ENCODE measurements at regions not wholly inside any gene's neighbourhood (a gene's known extent, or its start where the extent isn't known, plus 50 kb on each side); places are given as distances from the start of the nearest gene placed in this dataset.
A peak's percentile ranks its signal among the peaks of the same experiment; 100 is the strongest.

DNA sequence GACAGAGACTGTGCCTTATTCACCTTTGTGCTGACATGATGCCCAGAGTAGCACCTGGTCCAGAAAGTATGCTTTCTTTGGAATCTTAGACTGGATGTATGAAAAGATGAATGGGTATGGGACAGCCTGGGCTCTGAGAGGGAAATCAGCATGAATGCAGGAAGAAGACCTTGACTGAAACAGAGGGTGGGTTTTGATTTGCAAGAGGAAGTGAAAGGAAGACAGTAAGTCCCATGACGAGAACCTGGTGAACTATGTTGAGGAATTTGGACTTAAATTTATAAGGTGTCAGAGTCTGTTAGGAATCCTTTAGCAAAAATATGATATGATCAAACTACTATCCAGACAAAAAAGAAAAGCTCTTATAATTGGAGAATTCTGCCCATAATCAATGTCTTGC, 301.9 kb downstream of the SPRY2 start:
- Histone ChIP-seq H3K27ac (no peak overlapping the region), H3K4me3 (no peak overlapping the region), H3K4me1 (replicated peaks in 1 of 2) (no peaks in the 10 kb centered on the region)
- 83 to 100% (median 100%) methylated on average over 1 of the region's 1 CpG; no CpG with 5 or more reads in 3 of the 10 experiments for WGBS, 10 experiments
- in situ Hi-C loops (cut with MboI; ENCODE audit: low pct_unique_long_range_greater_than_20kb in 2 of 9, low sequenced_read_pairs in 9 of 9, unreplicated experiment in 9 of 9): no loop called here
- no peak for ATAC-seq (replicated peaks in 6 of 8)

- H3K4me1 ChIP-seq (replicated peaks in 1 of 2): no peaks in the 10 kb centered on the region
- in situ Hi-C loops (cut with MboI; ENCODE audit: low pct_unique_long_range_greater_than_20kb in 2 of 9, low sequenced_read_pairs in 9 of 9, unreplicated experiment in 9 of 9): no loop called here
- ATAC-seq (replicated peaks in 6 of 8): no peak
- H3K27ac ChIP-seq: no peak overlapping the region
- H3K4me3 ChIP-seq: no peak overlapping the region
These were observed 302.6 kb downstream of the SPRY2 start for GRCh38 chr13:80038371-80038770.

- Histone ChIP-seq H3K4me3 (no peak overlapping the region), H3K4me1 (replicated peaks in 1 of 2) (no peaks in the 10 kb centered on the region), H3K27ac (no peak overlapping the region)
- ATAC-seq (replicated peaks in 6 of 8): peak in 7 of 8 experiments; percentile 66 to 99 (median 95)
- in situ Hi-C loops (cut with MboI; ENCODE audit: low pct_unique_long_range_greater_than_20kb in 2 of 9, low sequenced_read_pairs in 9 of 9, unreplicated experiment in 9 of 9): no loop called here
- WGBS, 10 experiments: 0 to 100% (median 80%) methylated on average over 1 to 2 of the region's 2 CpGs; no CpG with 5 or more reads in 5 of the 10 experiments
These were observed 303.4 kb downstream of the SPRY2 start for GRCh38 chr13:80037505-80037888.

DNA sequence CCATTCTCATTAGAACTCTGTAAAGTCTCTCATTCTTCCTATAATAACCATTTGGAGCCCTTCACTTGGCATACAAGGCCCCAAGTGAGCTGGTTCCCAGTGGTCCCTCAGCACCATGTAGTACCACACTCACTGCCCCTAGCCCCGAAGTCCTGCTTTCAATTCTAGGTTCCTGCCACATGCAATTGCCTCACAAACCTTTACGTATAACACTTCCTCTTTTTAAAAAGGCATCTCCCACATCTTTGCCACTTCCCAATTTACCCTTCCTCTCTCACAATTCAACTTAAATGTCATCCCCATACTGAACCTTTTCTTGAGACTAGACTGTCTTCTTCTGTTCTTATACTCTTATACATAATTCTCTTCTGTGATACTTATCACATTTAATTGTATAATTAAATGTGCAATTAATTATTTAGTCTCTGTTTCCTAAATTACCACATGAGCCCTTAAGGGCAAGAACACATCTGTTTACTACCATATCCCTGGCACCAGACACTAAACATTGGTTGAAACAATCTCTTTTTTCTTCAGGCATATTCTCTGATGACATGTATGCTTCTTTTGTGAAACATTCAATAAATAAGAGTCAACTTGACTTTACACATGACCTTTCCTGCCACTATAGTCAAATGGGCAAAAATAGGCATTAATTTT, 304.0 kb downstream of the SPRY2 start:
- 0 to 100% (median 75%) methylated on average over 1 to 2 of the region's 2 CpGs; no CpG with 5 or more reads in 3 of the 10 experiments for WGBS, 10 experiments
- H3K4me3 ChIP-seq: no peak overlapping the region
- ATAC-seq (replicated peaks in 6 of 8): peak in 1 of 8 experiments; percentile 7
- in situ Hi-C loops (cut with MboI; ENCODE audit: low pct_unique_long_range_greater_than_20kb in 2 of 9, low sequenced_read_pairs in 9 of 9, unreplicated experiment in 9 of 9): no loop called here
- H3K4me1 ChIP-seq (replicated peaks in 1 of 2): no peaks in the 10 kb centered on the region
- H3K27ac ChIP-seq: no peak overlapping the region

DNA sequence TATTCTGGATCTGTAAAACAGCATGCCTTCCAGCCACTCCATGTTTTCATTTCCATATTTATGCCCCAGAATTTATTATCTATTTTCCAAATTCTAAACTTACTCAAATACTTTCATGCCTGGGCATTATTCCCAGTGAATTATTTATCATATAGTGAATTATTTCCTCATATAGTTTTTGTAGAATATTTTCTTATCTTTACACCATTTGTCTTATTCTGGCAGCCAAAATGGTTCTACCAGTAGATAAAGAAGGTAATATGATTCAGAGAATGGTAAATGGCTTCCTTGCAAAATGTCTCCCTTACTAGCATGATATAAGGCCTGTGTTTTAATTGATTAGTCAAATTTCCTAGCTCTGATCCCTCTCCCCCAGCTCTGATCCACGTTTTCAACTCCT, 305.8 kb downstream of the SPRY2 start:
- Histone ChIP-seq H3K4me3 (no peak overlapping the region), H3K27ac (no peak overlapping the region), H3K4me1 (replicated peaks in 1 of 2) (no peaks in the 10 kb centered on the region)
- in situ Hi-C loops (cut with MboI; ENCODE audit: low pct_unique_long_range_greater_than_20kb in 2 of 9, low sequenced_read_pairs in 9 of 9, unreplicated experiment in 9 of 9): no loop called here
- WGBS, 10 experiments: 0 to 67% (median 11%) methylated on average over 1 of the region's 1 CpG; no CpG with 5 or more reads in 3 of the 10 experiments
- ATAC-seq (replicated peaks in 6 of 8): no peak

DNA sequence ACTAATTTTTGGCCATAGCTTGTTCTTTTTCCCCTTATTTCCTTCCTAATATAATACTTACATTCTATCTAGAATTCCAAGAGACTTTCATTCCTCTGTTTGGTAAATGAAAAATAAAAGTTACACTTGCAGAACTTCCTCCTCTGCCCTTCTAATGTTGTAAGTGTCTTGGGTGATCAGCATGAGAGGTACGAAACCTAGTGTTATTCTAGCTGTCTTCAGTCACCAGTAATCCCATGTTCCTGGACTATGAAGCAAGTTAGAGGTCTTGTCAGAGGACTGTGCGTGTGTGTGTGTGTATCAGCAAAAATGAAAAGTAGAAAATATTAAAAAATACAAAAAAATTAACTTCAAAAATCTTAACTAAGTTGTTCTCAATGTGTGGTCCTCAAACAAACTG, 307.0 kb downstream of the SPRY2 start:
- WGBS, 10 experiments: 36 to 100% (median 83%) methylated on average over 1 to 2 of the region's 2 CpGs; no CpG with 5 or more reads in 1 of the 10 experiments

GRCh38 chr13:80033286-80033685, 307.6 kb downstream of the SPRY2 start:
- no peak overlapping the region for H3K27ac ChIP-seq
- no peaks in the 10 kb centered on the region for H3K4me1 ChIP-seq (replicated peaks in 1 of 2)
- in situ Hi-C loops (cut with MboI; ENCODE audit: low pct_unique_long_range_greater_than_20kb in 2 of 9, low sequenced_read_pairs in 9 of 9, unreplicated experiment in 9 of 9): no loop called here
- WGBS, 10 experiments: 0 to 100% (median 67%) methylated on average over 1 of the region's 1 CpG; no CpG with 5 or more reads in 5 of the 10 experiments
- no peak for ATAC-seq (replicated peaks in 6 of 8)
- H3K4me3 ChIP-seq: no peak overlapping the region

More for the DNA sequence above, 307.0 kb downstream of the SPRY2 start:
- Histone ChIP-seq H3K27ac (no peak overlapping the region), H3K4me1 (replicated peaks in 1 of 2) (no peaks in the 10 kb centered on the region), H3K4me3 (no peak overlapping the region)
- in situ Hi-C loops (cut with MboI; ENCODE audit: low pct_unique_long_range_greater_than_20kb in 2 of 9, low sequenced_read_pairs in 9 of 9, unreplicated experiment in 9 of 9): no loop called here
- ATAC-seq (replicated peaks in 6 of 8): no peak

DNA sequence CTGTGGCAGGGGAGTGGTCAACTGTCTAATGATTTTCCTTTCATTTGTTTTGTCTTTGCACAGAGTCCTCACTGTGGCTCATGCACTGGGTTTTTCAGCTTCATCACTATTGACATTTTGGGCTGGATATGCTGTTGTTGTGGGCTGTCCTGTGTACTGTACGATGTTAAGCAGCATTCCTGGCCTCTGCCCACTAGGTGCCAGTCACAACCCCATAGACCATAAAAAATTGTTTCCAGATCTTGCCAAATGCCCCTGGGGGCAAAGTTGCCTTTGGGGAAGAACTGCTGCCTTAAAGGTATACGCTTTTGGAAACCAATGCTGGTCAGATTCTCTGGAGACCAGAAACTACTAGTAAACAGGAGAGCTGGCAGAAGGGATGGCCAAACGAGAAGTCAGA, 310.4 kb downstream of the SPRY2 start:
- in situ Hi-C loops (cut with MboI; ENCODE audit: low pct_unique_long_range_greater_than_20kb in 2 of 9, low sequenced_read_pairs in 9 of 9, unreplicated experiment in 9 of 9): no loop called here
- 51 to 80% (median 67%) methylated on average over 1 to 3 of the region's 3 CpGs; no CpG with 5 or more reads in 3 of the 10 experiments for WGBS, 10 experiments
- ATAC-seq (replicated peaks in 6 of 8): peak in 5 of 8 experiments; percentile 40 to 72 (median 60)
- Histone ChIP-seq H3K27ac (no peak overlapping the region), H3K4me1 (replicated peaks in 1 of 2) (no peaks in the 10 kb centered on the region), H3K4me3 (no peak overlapping the region)

DNA sequence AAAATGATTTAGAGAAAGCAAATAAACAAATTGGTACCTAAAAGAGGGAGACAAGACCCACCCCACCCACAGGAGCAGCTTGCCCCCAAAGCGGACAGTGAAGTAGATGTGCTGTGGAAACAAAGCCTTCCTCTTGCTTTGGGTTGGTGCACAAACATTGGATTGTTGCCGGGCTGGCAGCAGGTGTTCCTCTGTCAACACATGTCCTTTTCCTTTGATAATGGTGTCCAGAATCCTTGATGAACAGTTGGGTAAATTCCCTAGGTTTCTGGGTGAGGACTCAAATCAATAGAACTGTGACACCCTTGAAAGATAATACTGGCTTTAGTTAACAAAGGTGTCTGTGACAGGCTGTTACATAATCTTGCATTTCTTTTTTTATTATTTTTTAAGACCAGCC, 311.8 kb downstream of the SPRY2 start:
- no peak overlapping the region for H3K4me3 ChIP-seq
- no peak overlapping the region for H3K27ac ChIP-seq
- ATAC-seq (replicated peaks in 6 of 8): peak in 1 of 8 experiments; percentile 18
- in situ Hi-C loops (cut with MboI; ENCODE audit: low pct_unique_long_range_greater_than_20kb in 2 of 9, low sequenced_read_pairs in 9 of 9, unreplicated experiment in 9 of 9): no loop called here
- WGBS, 10 experiments: 60 to 100% (median 83%) methylated on average over 1 to 2 of the region's 2 CpGs; no CpG with 5 or more reads in 5 of the 10 experiments
- no peaks in the 10 kb centered on the region for H3K4me1 ChIP-seq (replicated peaks in 1 of 2)

DNA sequence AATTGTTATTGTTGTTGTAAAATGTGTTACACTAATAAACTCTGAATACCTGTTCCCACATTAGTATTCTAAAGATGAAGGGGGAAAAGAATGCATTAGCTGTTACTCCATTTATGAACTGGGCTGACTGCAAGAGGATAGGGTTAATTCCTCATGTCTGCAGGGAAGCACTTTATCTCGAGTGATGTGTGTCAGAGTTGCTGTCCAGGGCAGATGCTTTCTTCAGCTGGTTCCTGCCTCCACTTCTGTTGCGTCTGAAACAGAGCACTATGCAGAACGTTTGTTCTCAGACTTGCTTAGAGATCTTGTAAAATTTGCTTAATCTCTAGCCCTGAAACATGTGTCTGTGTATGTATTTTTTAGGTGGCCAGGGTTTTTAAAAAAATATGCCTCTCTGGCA, 318.8 kb downstream of the SPRY2 start:
- ATAC-seq (replicated peaks in 6 of 8): peak in 3 of 8 experiments; percentile 15 to 25 (median 18)
- 0 to 80% (median 38%) methylated on average over 1 to 3 of the region's 3 CpGs; no CpG with 5 or more reads in 1 of the 10 experiments for WGBS, 10 experiments
- H3K4me1 ChIP-seq (replicated peaks in 1 of 2): no peaks in the 10 kb centered on the region
- H3K27ac ChIP-seq: no peak overlapping the region
- in situ Hi-C loops (cut with MboI; ENCODE audit: low pct_unique_long_range_greater_than_20kb in 2 of 9, low sequenced_read_pairs in 9 of 9, unreplicated experiment in 9 of 9): no loop called here
- no peak overlapping the region for H3K4me3 ChIP-seq

DNA sequence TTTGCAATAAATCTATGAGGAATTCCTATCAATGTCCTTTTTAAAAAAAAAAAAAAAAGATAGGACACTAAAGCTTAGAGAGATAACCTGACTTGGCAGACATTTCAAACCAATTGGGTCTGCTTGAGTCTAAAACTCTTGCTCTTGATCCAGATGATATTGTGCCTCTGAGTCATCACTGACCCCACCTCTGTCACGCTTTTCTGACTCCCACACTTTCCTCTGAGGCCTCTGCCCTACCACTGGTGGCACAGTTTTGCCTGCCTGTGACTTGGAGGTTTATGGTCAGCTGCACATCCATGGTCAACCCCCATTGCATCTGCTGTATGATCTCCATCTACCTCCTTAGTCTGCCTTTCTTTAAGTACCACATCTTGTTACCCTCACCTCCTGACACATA, 328.7 kb downstream of the SPRY2 start:
- Histone ChIP-seq H3K4me3 (no peak overlapping the region), H3K27ac (no peak overlapping the region), H3K4me1 (replicated peaks in 1 of 2) (peaks cover 18 to 20% of the 10 kb centered on the region in 2 donors)
- 0 to 100% (median 88%) methylated on average over 1 of the region's 1 CpG; no CpG with 5 or more reads in 5 of the 10 experiments for WGBS, 10 experiments
- in situ Hi-C loops (cut with MboI; ENCODE audit: low pct_unique_long_range_greater_than_20kb in 2 of 9, low sequenced_read_pairs in 9 of 9, unreplicated experiment in 9 of 9): no loop called here
- ATAC-seq (replicated peaks in 6 of 8): peak in 2 of 8 experiments; percentile 57 to 64

DNA sequence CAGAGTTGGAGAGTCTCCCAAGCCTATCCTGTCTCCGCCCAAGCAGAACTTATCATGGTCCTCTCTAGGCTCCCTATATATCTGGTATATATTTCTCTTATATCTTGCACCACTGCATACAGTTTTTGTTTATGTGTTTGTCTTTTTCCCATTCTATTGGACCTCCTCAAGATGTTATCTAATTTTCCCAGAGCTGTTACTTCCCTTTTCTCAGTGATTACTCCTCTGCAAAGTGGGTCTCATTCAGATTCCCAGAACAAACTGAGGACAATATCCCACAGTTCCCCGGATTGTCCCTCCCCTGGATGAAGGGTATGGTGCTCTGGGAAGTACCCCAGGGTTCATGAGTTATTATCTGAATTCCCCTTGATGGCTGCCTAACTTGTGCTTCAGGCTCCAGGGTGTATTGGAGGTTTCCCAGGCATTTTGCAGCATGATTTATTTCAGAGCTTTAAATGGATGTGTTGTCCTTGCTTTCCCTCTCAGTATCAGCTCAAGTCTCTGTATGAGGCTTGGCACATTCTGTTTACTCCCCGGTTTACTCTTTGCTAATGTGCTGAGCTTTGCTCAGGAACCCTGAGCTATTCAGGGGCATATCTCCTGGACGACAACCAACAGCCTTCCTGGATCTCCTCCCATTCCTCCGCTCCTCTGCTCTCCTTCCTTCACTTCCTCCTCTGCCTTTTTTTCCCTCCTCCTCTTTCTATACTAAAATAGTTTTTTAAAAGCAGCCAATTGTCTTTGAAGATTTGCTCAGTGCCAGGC, 329.3 kb downstream of the SPRY2 start:
- Histone ChIP-seq H3K27ac (no peak overlapping the region), H3K4me3 (no peak overlapping the region), H3K4me1 (replicated peaks in 1 of 2) (peaks cover 18 to 20% of the 10 kb centered on the region in 2 donors)
- in situ Hi-C loops (cut with MboI; ENCODE audit: low pct_unique_long_range_greater_than_20kb in 2 of 9, low sequenced_read_pairs in 9 of 9, unreplicated experiment in 9 of 9): no loop called here
- ATAC-seq (replicated peaks in 6 of 8): peak in 4 of 8 experiments; percentile 27 to 75 (median 39)
- 29 to 100% (median 75%) methylated on average over 1 to 5 of the region's 5 CpGs; no CpG with 5 or more reads in 2 of the 10 experiments for WGBS, 10 experiments

DNA sequence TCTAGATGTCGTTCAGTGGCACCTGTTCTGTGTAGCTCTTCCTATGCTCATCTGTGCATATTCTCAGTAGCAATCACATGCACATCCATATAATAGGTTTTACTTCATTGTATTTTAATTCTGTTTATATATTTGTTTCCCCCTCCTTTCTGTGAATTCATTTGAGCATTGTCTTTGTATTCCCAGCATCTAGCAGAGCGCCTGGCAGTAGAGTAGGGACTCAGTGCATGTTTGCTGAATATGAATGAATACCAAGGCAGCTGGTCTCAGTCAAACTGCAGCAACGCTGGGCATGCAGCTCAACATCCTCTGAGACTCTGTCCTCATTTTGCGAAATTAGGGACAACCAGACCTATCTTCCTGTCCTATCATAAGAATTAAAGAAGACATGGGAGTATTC, 330.1 kb downstream of the SPRY2 start:
- no peak overlapping the region for H3K4me3 ChIP-seq
- ATAC-seq (replicated peaks in 6 of 8): peak in 5 of 8 experiments; percentile 55 to 65 (median 64)
- H3K27ac ChIP-seq: peak overlapping the region; percentile 1 to 71
- 0 to 100% (median 76%) methylated on average over 1 to 4 of the region's 4 CpGs; no CpG with 5 or more reads in 1 of the 10 experiments for WGBS, 10 experiments
- H3K4me1 ChIP-seq (replicated peaks in 1 of 2): peaks cover 18 to 20% of the 10 kb centered on the region in 2 donors
- in situ Hi-C loops (cut with MboI; ENCODE audit: low pct_unique_long_range_greater_than_20kb in 2 of 9, low sequenced_read_pairs in 9 of 9, unreplicated experiment in 9 of 9): no loop called here

Data from motor neuron (in vitro differentiated cells).